HFF-Myc (cell line): ENCODE measurements at regions not wholly inside any gene's neighbourhood (a gene's known extent, or its start where the extent isn't known, plus 50 kb on each side); places are given as distances from the start of the nearest gene placed in this dataset.

ENCODE experiments used
- DNase-seq: peaks from one replicate; pipeline ENCODE4 v3.0.0-alpha.2; 2011; ENCODE audit warnings: low read depth; ENCODE audit errors: extremely low read depth
- H3K4me3 ChIP-seq: replicated peaks from 2 replicates; pipeline ENCODE4 v1.5.1; 2011; ENCODE audit warnings: low read depth, mild to moderate bottlenecking, control low read depth, low read length
- TF ChIP-seq, protein P1 (sequence below): IDR thresholded peaks from 2 replicates; pipeline ENCODE4 v1.5.1; 2012; ENCODE audit warnings: mild to moderate bottlenecking, low read depth, low read length, control low read depth; ENCODE audit errors: missing control alignments

DNA sequence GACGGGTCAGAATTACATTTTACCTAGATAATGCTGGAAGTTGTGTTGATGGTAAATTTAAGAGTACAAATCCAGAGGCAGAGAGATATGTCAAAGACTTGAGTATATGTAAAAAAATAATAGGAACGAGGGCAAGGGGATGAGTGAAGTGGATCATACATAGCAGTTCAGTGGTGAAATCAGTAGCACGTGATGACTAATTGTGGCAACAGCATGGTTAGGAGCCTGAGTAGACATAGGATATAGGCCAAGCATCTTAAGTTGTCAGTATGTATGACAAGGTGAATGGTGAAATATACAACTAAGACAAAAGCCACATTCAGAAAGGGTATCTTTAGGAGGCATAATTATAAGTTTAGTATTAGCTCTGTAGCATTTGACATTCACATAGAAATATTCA is 826.5 kb upstream of the PIK3C3 start:
- H3K4me3 ChIP-seq: no peak overlapping the region
- no peak for DNase-seq
- TF ChIP-seq, protein P1, sequence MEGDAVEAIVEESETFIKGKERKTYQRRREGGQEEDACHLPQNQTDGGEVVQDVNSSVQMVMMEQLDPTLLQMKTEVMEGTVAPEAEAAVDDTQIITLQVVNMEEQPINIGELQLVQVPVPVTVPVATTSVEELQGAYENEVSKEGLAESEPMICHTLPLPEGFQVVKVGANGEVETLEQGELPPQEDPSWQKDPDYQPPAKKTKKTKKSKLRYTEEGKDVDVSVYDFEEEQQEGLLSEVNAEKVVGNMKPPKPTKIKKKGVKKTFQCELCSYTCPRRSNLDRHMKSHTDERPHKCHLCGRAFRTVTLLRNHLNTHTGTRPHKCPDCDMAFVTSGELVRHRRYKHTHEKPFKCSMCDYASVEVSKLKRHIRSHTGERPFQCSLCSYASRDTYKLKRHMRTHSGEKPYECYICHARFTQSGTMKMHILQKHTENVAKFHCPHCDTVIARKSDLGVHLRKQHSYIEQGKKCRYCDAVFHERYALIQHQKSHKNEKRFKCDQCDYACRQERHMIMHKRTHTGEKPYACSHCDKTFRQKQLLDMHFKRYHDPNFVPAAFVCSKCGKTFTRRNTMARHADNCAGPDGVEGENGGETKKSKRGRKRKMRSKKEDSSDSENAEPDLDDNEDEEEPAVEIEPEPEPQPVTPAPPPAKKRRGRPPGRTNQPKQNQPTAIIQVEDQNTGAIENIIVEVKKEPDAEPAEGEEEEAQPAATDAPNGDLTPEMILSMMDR: no peak

DNA sequence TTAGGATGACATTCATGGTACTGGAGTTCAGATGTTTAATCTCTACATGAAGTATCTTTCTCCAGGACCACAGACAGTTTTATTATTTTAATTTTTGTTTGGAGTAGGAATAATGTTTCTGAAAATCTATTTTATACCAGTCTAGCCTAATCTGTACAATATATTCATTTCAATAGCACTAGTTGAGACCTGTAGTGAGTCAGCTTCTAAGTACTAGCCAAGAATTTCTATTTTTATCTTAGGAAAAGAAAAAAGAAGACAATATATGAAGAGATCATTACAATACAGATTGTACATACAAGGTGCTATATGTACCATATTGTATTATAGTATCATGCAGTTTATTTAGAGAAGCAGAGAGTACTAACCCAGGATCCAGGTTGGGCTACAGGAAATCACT is 826.9 kb upstream of the PIK3C3 start:
- DNase-seq: no peak
- TF ChIP-seq, protein P1: no peak
- no peak overlapping the region for H3K4me3 ChIP-seq

- H3K4me3 ChIP-seq: no peak overlapping the region
- DNase-seq: no peak
- TF ChIP-seq, protein P1: no peak
Observed at GRCh38 chr18:41126541-41127235, 828.3 kb upstream of the PIK3C3 start.

DNA sequence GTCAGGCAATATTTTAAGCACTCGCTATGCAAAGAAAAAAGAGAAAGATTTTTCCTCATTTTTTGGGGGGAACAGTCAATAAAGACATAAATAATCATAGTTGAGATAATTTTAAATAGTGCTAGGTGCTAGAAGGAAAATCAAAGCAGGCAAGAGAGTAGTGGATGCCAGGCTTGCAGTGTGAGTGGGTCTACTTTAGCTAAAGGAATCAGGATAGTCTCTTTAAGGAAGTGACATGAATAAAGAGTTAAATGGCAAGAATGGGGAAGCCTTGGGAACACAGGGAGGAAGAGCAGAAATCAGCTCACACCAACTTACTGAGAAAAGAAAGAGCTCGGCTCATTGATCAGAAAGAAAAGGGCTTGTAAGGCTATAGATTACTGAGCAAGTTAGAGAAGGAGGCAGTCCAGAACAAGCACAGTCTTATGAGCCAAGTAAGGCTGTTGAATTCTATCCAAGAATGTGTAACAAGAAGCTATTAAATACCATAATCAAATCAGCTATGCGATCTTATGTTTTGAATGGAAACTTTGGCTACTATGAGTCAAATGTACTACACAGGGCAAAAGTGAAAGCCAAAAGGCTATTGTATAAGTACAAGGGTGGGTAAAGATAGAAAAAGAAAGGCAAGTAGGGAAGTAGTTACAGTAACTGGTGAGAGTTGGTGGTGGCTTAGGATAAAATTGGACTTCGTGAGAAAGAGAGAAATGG is 833.8 kb upstream of the PIK3C3 start:
- TF ChIP-seq, protein P1: no peak
- no peak overlapping the region for H3K4me3 ChIP-seq
- no peak for DNase-seq

DNA sequence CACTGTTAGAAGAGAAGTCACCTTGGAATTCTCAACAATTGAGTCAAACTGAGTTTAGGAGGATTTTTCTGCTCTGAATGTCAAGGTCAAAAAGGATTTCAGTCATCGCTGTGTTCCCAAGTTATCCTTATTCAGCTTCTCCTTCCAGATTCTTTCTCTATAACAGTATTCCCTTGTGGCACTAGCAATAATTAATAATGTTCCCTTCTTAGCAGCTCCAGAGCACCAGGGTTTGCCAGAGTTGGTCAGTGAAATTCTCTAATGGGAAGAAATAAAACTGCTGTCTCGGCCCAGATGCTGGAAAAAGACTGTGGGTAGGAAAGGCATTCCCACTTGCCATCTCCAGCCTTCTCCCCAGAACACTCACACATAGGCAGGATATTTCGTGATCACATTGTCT is 836.0 kb upstream of the PIK3C3 start:
- DNase-seq: no peak
- TF ChIP-seq, protein P1: no peak
- H3K4me3 ChIP-seq: no peak overlapping the region

- no peak for DNase-seq
- H3K4me3 ChIP-seq: no peak overlapping the region
Observed at GRCh38 chr18:41113885-41114482, 841.0 kb upstream of the PIK3C3 start.

More at GRCh38 chr18:41113885-41114482, 841.0 kb upstream of the PIK3C3 start:
- TF ChIP-seq, protein P1: no peak
